Spleen (tissue), 11 donors: ENCODE measurements at regions not wholly inside any gene's neighbourhood (a gene's known extent, or its start where the extent isn't known, plus 50 kb on each side); places are given as distances from the start of the nearest gene placed in this dataset.

ENCODE experiments used
- DNase-seq: peaks from one replicate; pipeline ENCODE4 v3.0.0-alpha.2; 2020
- H3K27ac ChIP-seq, 8 donors: fragments of 200-600 bp; sonication (generic) in 7 of 8; 1 replicate in 4 of 8; 2 replicates in 4 of 8; pipeline versions ENCODE4 v1.5.0 to v1.8.0; 2016 to 2021; ENCODE audit warnings: inconsistent platforms in 4 of 8, mild to moderate bottlenecking in 4 of 8, moderate library complexity in 1 of 8
- H3K27me3 ChIP-seq, 7 donors: fragments of 200-600 bp; sonication (generic) in 6 of 7; replicated peaks in 1 of 7; 1 replicate in 4 of 7; 2 replicates in 3 of 7; pipeline versions ENCODE4 v1.5.0 to v1.8.0; 2016 to 2021; ENCODE audit warnings: inconsistent platforms in 3 of 7, mild to moderate bottlenecking in 1 of 7
- H3K36me3 ChIP-seq, 6 donors: fragments of 200-600 bp; sonication (generic) in 5 of 6; 1 replicate in 4 of 6; 2 replicates in 2 of 6; pipeline versions ENCODE4 v1.5.0 to v1.8.0; 2016 to 2021; ENCODE audit warnings: inconsistent platforms in 2 of 6
- H3K4me1 ChIP-seq, 6 donors: fragments of 200-600 bp; sonication (generic) in 5 of 6; 1 replicate in 3 of 6; 2 replicates in 3 of 6; pipeline versions ENCODE4 v1.5.0 to v1.8.0; 2016 to 2021; ENCODE audit warnings: inconsistent platforms in 3 of 6
- H3K4me3 ChIP-seq, 8 donors: fragments of 200-600 bp; sonication (generic) in 7 of 8; 1 replicate in 4 of 8; 2 replicates in 4 of 8; pipeline versions ENCODE4 v1.5.0 to v1.8.0; 2016 to 2021; ENCODE audit warnings: inconsistent platforms in 4 of 8, mild to moderate bottlenecking in 4 of 8, moderate library complexity in 2 of 8
- H3K9me3 ChIP-seq, 8 donors: fragments of 200-600 bp; sonication (generic) in 7 of 8; 1 replicate in 4 of 8; 2 replicates in 4 of 8; pipeline versions ENCODE4 v1.5.0 to v1.8.0; 2016 to 2021; ENCODE audit warnings: inconsistent platforms in 4 of 8
- POLR2A ChIP-seq, 3 donors: fragments of 450-650 bp; IDR thresholded peaks; one replicate each; pipeline ENCODE4 v1.5.1; 2017; ENCODE audit warnings: antibody characterized with exemption in 3 of 3, mild to moderate bottlenecking in 1 of 3
- POLR2AphosphoS5 ChIP-seq, 3 donors: sonication (generic); formaldehyde crosslinking; IDR thresholded peaks; one replicate each; pipeline ENCODE4 v1.5.1; 2017; ENCODE audit warnings: antibody characterized with exemption in 3 of 3
- WGBS, 5 donors: extraction: QIAGEN DNeasy Blood & Tissue Kit in 3 of 5; methylation state at CpG; one replicate each; pipeline versions ENCODE4 v1.1.5 to v1.1.7; 2013 to 2018; 5-methylcytosine and 5-hydroxymethylcytosine counted together
- intact Hi-C: fragments of 100-400 bp; cut with DNase I; formaldehyde crosslinking; loops from one replicate; pipeline ENCODE4 v1.15.0; 2023; ENCODE audit warnings: low total_unique reads
- TF ChIP-seq, protein P1 (sequence below), 11 experiments: fragments of 200-600 bp in 7 of 11; fragments of 450-650 bp in 4 of 11; sonication (generic) in 4 of 11; IDR thresholded peaks in 8 of 11; conservative IDR thresholded peaks in 3 of 11; 1 replicate in 7 of 11; 2 replicates in 4 of 11; pipeline versions ENCODE4 v1.4.0 to v1.8.0; 2016 to 2021; ENCODE audit warnings: antibody characterized with exemption in 11 of 11, inconsistent platforms in 4 of 11, mild to moderate bottlenecking in 1 of 11
- donor health status: healthy with polysubstance abuse.
- donor health status: DM: no; HTN: no; CAD: no; lungs with moderate emphysema.
- donor health status: DM: no; HTN: no; CAD: no.
- donor health status: Bipolar disorder and iron deficiency.
- donor health status: healthy.
- donor health status: DM: no; HTN: no; CAD: no.
- donor health status: DM: yes; HTN: yes; CAD: no.

DNA sequence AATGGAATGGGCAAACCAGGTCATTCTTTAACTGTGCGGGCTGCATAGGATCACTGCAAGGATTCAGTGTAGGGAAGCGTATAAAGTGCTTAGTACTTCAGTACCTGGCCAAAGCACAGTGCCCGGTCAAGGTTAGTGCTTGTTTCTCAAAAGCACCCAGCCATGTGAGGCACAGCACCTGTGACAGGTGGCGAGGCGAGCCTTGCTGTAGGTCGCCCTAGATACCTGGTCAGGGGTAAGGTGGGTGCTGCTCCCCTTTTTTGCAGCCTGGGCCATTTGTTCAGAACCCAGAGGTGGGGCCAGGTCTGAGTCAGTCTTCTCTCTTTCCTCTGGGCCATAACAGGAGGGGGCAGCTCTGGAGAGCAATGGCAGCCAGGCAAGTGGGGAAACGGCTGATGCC is 172.0 kb downstream of the IRF8 start:
- no peaks in the 10 kb centered on the region for H3K9me3 ChIP-seq
- peak; percentile 55 for DNase-seq
- H3K4me1 ChIP-seq, result peaks cover 0 to 44% (median 15%) of the 10 kb centered on the region in 6 donors
- H3K27me3 ChIP-seq, result peaks cover 0 to 55% (median 0%) of the 10 kb centered on the region in 7 donors
- H3K4me3 ChIP-seq, result no peak overlapping the region
- 84 to 93% (median 89%) methylated on average over 7 of the region's 7 CpGs for WGBS, 5 donors
- TF ChIP-seq POLR2AphosphoS5 (IDR thresholded peaks at IDR 0.05) (no peak), POLR2A (IDR thresholded peaks at IDR 0.05) (no peak)
- TF ChIP-seq, protein P1, sequence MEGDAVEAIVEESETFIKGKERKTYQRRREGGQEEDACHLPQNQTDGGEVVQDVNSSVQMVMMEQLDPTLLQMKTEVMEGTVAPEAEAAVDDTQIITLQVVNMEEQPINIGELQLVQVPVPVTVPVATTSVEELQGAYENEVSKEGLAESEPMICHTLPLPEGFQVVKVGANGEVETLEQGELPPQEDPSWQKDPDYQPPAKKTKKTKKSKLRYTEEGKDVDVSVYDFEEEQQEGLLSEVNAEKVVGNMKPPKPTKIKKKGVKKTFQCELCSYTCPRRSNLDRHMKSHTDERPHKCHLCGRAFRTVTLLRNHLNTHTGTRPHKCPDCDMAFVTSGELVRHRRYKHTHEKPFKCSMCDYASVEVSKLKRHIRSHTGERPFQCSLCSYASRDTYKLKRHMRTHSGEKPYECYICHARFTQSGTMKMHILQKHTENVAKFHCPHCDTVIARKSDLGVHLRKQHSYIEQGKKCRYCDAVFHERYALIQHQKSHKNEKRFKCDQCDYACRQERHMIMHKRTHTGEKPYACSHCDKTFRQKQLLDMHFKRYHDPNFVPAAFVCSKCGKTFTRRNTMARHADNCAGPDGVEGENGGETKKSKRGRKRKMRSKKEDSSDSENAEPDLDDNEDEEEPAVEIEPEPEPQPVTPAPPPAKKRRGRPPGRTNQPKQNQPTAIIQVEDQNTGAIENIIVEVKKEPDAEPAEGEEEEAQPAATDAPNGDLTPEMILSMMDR (IDR thresholded peaks at IDR 0.05 in 8 of 11, conservative IDR thresholded peaks at IDR 0.05 in 3 of 11), result no peak
- intact Hi-C loops, result loop anchor here (5.0 to 10.0 kb wide), 2 partner anchors 274 to 451 kb away; no protein-coding TSS in a partner anchor
- no peaks in the 10 kb centered on the region for H3K36me3 ChIP-seq
- no peak overlapping the region for H3K27ac ChIP-seq

GRCh38 chr16:86071611-86072240 is 172.8 kb downstream of the IRF8 start:
- intact Hi-C loops, result loop anchor here (5.0 to 10.0 kb wide), 2 partner anchors 273 to 451 kb away; no protein-coding TSS in a partner anchor
- TF ChIP-seq, protein P1 (IDR thresholded peaks at IDR 0.05 in 8 of 11, conservative IDR thresholded peaks at IDR 0.05 in 3 of 11), result no peak
- TF ChIP-seq POLR2AphosphoS5 (IDR thresholded peaks at IDR 0.05) (no peak), POLR2A (IDR thresholded peaks at IDR 0.05) (no peak)
- H3K27ac ChIP-seq, result no peak overlapping the region
- peaks cover 0 to 57% (median 0%) of the 10 kb centered on the region in 7 donors for H3K27me3 ChIP-seq
- H3K9me3 ChIP-seq, result no peaks in the 10 kb centered on the region
- H3K4me1 ChIP-seq, result peaks cover 0 to 44% (median 15%) of the 10 kb centered on the region in 6 donors
- no peaks in the 10 kb centered on the region for H3K36me3 ChIP-seq
- H3K4me3 ChIP-seq, result no peak overlapping the region
- WGBS, 5 donors, result 80 to 88% (median 83%) methylated on average over 12 of the region's 12 CpGs
- peak; percentile 56 for DNase-seq

- 48 to 57% (median 53%) methylated on average over 21 of the region's 21 CpGs for WGBS, 5 donors
- intact Hi-C loops, result loop anchor here (5.0 to 10.0 kb wide), 2 partner anchors 272 to 450 kb away; no protein-coding TSS in a partner anchor
- no peak overlapping the region for H3K27ac ChIP-seq
Observed at GRCh38 chr16:86072328-86073102, 173.6 kb downstream of the IRF8 start.

More at GRCh38 chr16:86072328-86073102, 173.6 kb downstream of the IRF8 start:
- no peaks in the 10 kb centered on the region for H3K9me3 ChIP-seq
- peaks cover 0 to 44% (median 15%) of the 10 kb centered on the region in 6 donors for H3K4me1 ChIP-seq
- no peaks in the 10 kb centered on the region for H3K36me3 ChIP-seq
- TF ChIP-seq, protein P1 (IDR thresholded peaks at IDR 0.05 in 8 of 11, conservative IDR thresholded peaks at IDR 0.05 in 3 of 11), result peak in 10 of 11 experiments; percentile 10 to 82 (median 70)
- TF ChIP-seq POLR2A (IDR thresholded peaks at IDR 0.05), result no peak
- peak; percentile 71 for DNase-seq
- peaks cover 0 to 57% (median 0%) of the 10 kb centered on the region in 7 donors for H3K27me3 ChIP-seq
- no peak overlapping the region for H3K4me3 ChIP-seq
